GM12875 (cell line): ENCODE measurements at regions not wholly inside any gene's neighbourhood (a gene's known extent, or its start where the extent isn't known, plus 50 kb on each side); places are given as distances from the start of the nearest gene placed in this dataset.

Source experiments
- H3K4me3 ChIP-seq: one replicate; pipeline ENCODE4 v1.5.1; 2011; ENCODE audit warnings: low read depth, low read length, control low read depth
- TF ChIP-seq, protein P1 (sequence below): IDR thresholded peaks from 2 replicates; pipeline ENCODE4 v1.5.1; 2011; ENCODE audit warnings: low read depth, mild to moderate bottlenecking, control low read depth, inconsistent platforms, low read length, moderate library complexity, borderline replicate concordance; ENCODE audit not compliant: insufficient read depth

- TF ChIP-seq, protein P1, sequence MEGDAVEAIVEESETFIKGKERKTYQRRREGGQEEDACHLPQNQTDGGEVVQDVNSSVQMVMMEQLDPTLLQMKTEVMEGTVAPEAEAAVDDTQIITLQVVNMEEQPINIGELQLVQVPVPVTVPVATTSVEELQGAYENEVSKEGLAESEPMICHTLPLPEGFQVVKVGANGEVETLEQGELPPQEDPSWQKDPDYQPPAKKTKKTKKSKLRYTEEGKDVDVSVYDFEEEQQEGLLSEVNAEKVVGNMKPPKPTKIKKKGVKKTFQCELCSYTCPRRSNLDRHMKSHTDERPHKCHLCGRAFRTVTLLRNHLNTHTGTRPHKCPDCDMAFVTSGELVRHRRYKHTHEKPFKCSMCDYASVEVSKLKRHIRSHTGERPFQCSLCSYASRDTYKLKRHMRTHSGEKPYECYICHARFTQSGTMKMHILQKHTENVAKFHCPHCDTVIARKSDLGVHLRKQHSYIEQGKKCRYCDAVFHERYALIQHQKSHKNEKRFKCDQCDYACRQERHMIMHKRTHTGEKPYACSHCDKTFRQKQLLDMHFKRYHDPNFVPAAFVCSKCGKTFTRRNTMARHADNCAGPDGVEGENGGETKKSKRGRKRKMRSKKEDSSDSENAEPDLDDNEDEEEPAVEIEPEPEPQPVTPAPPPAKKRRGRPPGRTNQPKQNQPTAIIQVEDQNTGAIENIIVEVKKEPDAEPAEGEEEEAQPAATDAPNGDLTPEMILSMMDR = no peak
- H3K4me3 ChIP-seq = no peak overlapping the region
These were observed 99.3 kb downstream of the ABHD5 start for GRCh38 chr3:43790060-43790459.

DNA sequence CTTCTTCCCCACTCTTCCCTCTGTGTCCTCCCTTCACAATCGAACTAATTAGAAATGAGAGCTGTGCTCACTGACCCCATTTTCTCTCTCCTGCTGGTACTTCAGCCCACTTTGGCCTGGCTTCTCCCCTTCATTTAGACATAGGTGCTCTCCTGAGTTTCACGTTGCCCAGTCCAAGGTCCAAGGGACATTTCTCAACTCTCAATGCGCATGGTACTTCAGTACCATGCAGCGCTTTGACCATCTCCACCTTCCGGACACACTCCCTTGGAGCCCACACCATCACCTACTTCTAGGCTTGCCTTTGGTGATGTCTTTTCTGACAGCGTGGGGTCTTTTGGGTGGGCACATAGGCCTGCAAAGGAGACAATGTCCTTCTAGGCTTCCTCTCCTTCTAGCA, 99.7 kb downstream of the ABHD5 start:
- H3K4me3 ChIP-seq = no peak overlapping the region
- TF ChIP-seq, protein P1 = no peak

DNA sequence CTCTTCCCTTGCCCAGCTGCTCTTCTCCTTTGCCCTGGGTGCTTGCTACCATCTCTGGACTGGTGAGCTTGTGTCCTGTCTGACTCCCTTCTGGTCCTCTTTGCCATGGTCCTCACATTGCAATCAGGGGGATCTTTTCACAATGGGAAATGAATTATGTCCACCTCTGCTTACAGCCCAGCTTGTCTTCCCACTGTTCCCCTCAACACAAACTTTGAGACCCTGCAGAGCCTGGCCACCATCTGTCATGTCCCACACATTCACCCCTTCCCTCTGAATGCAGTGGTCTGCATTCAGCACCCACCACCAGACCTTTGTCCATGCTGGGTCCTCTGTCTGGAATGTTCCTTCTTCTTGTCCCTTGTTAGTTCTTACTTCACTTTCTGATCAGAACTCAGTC, 100.5 kb downstream of the ABHD5 start:
- H3K4me3 ChIP-seq = no peak overlapping the region
- TF ChIP-seq, protein P1 = no peak

- no peak overlapping the region for H3K4me3 ChIP-seq
- TF ChIP-seq, protein P1 = no peak
These were observed 102.2 kb downstream of the ABHD5 start for GRCh38 chr3:43792904-43793303.

DNA sequence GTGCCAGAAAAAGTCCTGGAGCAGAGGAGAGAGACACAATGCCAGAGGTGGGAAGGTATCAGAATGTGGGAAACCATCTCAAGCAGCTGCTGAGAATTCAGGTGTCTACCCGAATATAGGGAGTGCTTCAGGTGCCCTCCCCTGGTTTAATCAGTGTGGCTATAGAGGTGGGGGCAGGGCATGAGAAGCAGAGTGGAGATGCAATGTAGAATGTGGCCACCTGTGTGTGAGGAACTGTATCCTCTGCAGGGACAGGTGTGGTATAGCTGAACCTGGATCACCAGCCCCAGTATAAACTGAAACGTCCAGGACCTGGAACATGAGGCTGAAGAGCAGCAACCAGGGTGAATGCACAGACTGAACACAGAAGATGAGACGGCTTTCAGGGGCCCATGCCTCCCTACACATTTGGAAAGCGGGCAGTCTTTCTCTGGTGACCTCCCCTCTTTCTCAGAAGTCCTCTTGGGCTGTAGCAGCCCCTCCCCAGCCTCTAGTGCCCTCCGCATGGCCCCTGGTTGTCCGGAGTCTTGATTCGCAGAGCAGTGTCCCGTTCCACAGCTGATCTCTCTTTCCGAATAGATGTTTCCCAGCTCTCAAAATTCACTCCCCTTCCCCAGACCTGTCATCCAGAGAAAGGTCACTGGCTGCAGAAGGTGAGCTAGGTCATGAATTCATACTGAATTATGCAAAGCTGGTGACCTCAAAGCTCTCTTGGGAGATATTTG, 103.1 kb downstream of the ABHD5 start:
- H3K4me3 ChIP-seq = no peak overlapping the region
- TF ChIP-seq, protein P1 = no peak

DNA sequence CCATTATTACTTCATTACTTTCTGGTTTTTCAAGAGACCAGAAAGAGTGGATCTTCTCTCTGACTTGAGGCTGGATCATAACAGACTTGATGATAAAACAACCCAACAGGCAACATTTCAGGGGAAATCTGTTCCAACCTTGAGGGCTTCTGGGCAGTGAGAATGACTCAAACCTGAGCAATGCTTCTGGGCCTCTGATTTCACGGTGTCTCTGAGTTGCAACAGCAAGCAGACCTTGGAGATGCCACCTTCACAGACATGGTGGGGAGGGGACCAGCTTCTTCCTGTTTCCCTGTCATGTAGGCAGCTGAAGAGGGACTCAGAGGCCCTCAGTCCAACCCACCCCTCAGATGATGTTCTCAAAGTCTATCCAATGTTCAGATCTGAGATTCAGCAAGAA, 104.0 kb downstream of the ABHD5 start:
- no peak overlapping the region for H3K4me3 ChIP-seq
- TF ChIP-seq, protein P1 = no peak

- TF ChIP-seq, protein P1 = no peak
- no peak overlapping the region for H3K4me3 ChIP-seq
These were observed 104.8 kb downstream of the ABHD5 start for GRCh38 chr3:43795491-43795890.
